BLaER1 treated with 17β-estradiol and CSF1 and Interleukin-3, amounts not matched to agents 10 nM and 100 nM (cell line): ENCODE measurements at regions not wholly inside any gene's neighbourhood (a gene's known extent, or its start where the extent isn't known, plus 50 kb on each side); places are given as distances from the start of the nearest gene placed in this dataset.

Experiments
- H3K27ac ChIP-seq, 11 experiments: shearing (Covaris generic); formaldehyde crosslinking; 2 replicates each; pipeline ENCODE4 v1.8.1; 2022
- H3K27me3 ChIP-seq, 11 experiments: shearing (Covaris generic); formaldehyde crosslinking; 2 replicates each; pipeline ENCODE4 v1.8.1; 2022
- H3K36me3 ChIP-seq, 11 experiments: shearing (Covaris generic); formaldehyde crosslinking; 2 replicates each; pipeline ENCODE4 v1.8.1; 2022
- H3K4me1 ChIP-seq, 10 experiments: shearing (Covaris generic); formaldehyde crosslinking; 2 replicates each; pipeline ENCODE4 v1.8.1; 2022
- H3K4me2 ChIP-seq, 11 experiments: shearing (Covaris generic); formaldehyde crosslinking; 2 replicates each; pipeline ENCODE4 v1.8.1; 2022
- H3K4me3 ChIP-seq, 10 experiments: shearing (Covaris generic); formaldehyde crosslinking; 2 replicates each; pipeline ENCODE4 v1.8.1; 2022
- H3K9ac ChIP-seq, 11 experiments: shearing (Covaris generic); formaldehyde crosslinking; 2 replicates each; pipeline ENCODE4 v1.8.1; 2022
- H3K9me3 ChIP-seq, 11 experiments: shearing (Covaris generic); formaldehyde crosslinking; replicated peaks in 1 of 11; 2 replicates each; pipeline ENCODE4 v1.8.1; 2022
- H4K20me1 ChIP-seq, 11 experiments: shearing (Covaris generic); formaldehyde crosslinking; 2 replicates each; pipeline ENCODE4 v1.8.1; 2022
- Cebpa-rat ChIP-seq, 11 experiments: shearing (Covaris generic); IDR thresholded peaks; 2 replicates each; pipeline ENCODE4 v1.8.1; 2022

DNA sequence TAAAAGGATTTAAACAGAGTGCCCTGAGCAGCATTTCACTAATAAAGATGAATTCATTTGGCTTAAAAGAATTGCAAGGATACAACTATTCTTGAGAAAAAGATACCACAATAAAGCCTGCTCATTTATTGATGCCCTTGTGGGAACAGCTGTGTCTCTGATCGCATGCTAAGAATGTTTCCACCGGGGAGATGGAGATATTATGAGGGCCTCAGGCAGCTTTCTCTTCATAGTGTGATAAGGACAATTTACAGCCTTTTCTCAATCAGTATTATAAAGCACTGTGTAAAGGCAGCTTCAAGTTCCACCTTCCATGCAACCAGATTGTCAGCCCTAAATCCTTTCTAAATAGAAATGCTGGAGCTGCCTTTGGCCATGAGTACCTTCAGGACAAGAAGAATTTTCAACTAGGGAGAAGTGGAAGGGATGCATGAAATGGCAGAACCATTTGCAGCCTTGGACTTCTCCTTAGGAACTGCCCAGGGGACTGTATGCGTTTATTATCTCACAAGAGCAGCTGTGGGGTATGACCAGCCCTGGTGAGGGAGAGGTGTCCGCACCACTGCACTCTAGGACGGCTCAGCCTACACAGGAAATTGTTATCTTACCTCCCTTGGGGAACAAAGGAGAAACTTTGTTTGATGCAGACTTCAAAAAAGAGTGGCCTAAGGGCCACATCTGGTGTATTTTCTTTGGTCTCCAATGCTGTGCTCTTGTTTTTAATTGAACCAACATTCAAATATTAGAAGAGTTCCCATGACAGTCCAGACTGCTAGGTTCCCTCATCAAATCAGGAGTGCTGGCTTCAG lies 116.9 kb upstream of the PCGF5 start:
- peaks cover 19 to 33% (median 23%) of the 10 kb centered on the region in 11 experiments for H3K9me3 ChIP-seq
- H3K27ac ChIP-seq = peak overlapping the region in 2 of 11 experiments; percentile 21 to 41; a peak in 2 of 22 replicates

GRCh38 chr10:91104193-91105041 lies 116.0 kb upstream of the PCGF5 start:
- no peaks in the 10 kb centered on the region for H3K27me3 ChIP-seq
- peak overlapping the region; percentile 0 to 85 (median 70); a peak in 21 of 22 replicates for H3K4me2 ChIP-seq
- no peaks in the 10 kb centered on the region for H3K36me3 ChIP-seq
- TF ChIP-seq Cebpa-rat (IDR thresholded peaks at IDR 0.05) = no peak
- H4K20me1 ChIP-seq = no peaks in the 10 kb centered on the region
- H3K9me3 ChIP-seq = peaks cover 11 to 25% (median 15%) of the 10 kb centered on the region in 11 experiments; a peak in 20 of 22 replicates
- peaks cover 8 to 34% (median 23%) of the 10 kb centered on the region in 10 experiments; a peak in 18 of 20 replicates for H3K4me1 ChIP-seq
- H3K27ac ChIP-seq = peak overlapping the region in 1 of 11 experiments; percentile 41; a peak in 2 of 22 replicates
- peak overlapping the region in 2 of 10 experiments; percentile 5 to 16; a peak in 2 of 20 replicates for H3K4me3 ChIP-seq
- H3K9ac ChIP-seq = no peak overlapping the region

More for the DNA sequence above, 116.9 kb upstream of the PCGF5 start:
- peak overlapping the region in 2 of 10 experiments; percentile 5 to 16; a peak in 2 of 20 replicates for H3K4me3 ChIP-seq
- H3K9ac ChIP-seq = no peak overlapping the region
- no peaks in the 10 kb centered on the region for H3K27me3 ChIP-seq
- no peak for TF ChIP-seq Cebpa-rat (IDR thresholded peaks at IDR 0.05)
- H3K4me2 ChIP-seq = peak overlapping the region; percentile 0 to 85 (median 70); a peak in 21 of 22 replicates
- H3K36me3 ChIP-seq = no peaks in the 10 kb centered on the region
- H3K4me1 ChIP-seq = peaks cover 8 to 34% (median 23%) of the 10 kb centered on the region in 10 experiments; a peak in 18 of 20 replicates
- no peaks in the 10 kb centered on the region for H4K20me1 ChIP-seq

DNA sequence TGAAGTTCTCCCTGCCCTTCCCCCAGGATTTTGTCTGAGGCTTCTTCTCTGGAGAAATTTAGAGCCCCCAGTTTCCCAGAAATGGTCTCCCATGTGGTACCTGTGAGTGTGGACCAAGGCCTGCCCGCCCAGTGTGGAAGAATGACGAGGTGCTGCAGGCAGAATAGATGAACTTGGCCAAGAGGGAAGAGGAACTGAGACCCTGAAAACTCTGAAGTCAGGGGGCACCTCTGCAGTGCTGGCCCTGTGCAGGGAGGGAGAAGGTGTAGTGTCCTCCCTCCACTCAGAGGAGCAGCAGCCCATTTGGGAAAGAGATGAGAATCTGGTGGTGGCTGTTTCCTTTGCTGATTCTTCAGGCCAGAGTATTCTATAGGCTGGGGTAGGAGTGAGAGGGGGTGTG lies 115.2 kb upstream of the PCGF5 start:
- H3K9ac ChIP-seq = no peak overlapping the region
- no peak for TF ChIP-seq Cebpa-rat (IDR thresholded peaks at IDR 0.05)
- H3K36me3 ChIP-seq = no peaks in the 10 kb centered on the region
- peaks cover 8 to 34% (median 23%) of the 10 kb centered on the region in 10 experiments; a peak in 18 of 20 replicates for H3K4me1 ChIP-seq
- H4K20me1 ChIP-seq = no peaks in the 10 kb centered on the region
- no peak overlapping the region for H3K27ac ChIP-seq
- peak overlapping the region in 2 of 11 experiments; percentile 74 to 85; a peak in 4 of 22 replicates for H3K4me2 ChIP-seq
- no peak overlapping the region for H3K4me3 ChIP-seq
- peaks cover 10 to 21% (median 14%) of the 10 kb centered on the region in 11 experiments; a peak in 19 of 22 replicates for H3K9me3 ChIP-seq
- no peaks in the 10 kb centered on the region for H3K27me3 ChIP-seq

- no peak overlapping the region for H3K4me2 ChIP-seq
- no peaks in the 10 kb centered on the region for H4K20me1 ChIP-seq
- H3K27ac ChIP-seq = no peak overlapping the region
- H3K4me1 ChIP-seq = peaks cover 8 to 15% (median 11%) of the 10 kb centered on the region in 10 experiments; a peak in 18 of 20 replicates
- H3K4me3 ChIP-seq = no peak overlapping the region
- peaks cover 10 to 21% (median 14%) of the 10 kb centered on the region in 11 experiments; a peak in 19 of 22 replicates for H3K9me3 ChIP-seq
- H3K9ac ChIP-seq = no peak overlapping the region
- H3K36me3 ChIP-seq = no peaks in the 10 kb centered on the region
- H3K27me3 ChIP-seq = no peaks in the 10 kb centered on the region
- TF ChIP-seq Cebpa-rat (IDR thresholded peaks at IDR 0.05) = no peak
Measured at GRCh38 chr10:91108820-91109219, 111.6 kb upstream of the PCGF5 start.

DNA sequence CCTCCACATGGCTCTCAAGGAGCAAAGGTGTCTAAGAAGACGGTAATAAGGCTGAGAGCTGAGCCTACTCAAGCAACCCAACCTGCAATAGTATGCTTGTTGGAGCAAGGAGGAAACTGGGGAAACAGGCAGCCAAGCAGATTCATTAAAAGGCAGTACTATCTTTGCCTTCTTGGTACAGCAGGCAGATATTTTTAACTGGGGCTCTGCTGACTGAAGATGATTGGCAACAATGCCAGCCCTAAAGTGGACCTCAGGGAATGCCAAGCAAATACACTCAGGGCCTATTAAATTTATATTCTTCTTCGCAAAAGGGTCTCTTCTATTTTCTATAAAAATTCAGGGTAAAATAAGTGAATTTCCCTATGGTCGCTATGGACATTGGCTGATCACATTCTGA lies 109.4 kb upstream of the PCGF5 start:
- Histone ChIP-seq H3K4me3 (no peak overlapping the region), H3K36me3 (no peaks in the 10 kb centered on the region), H3K27me3 (no peaks in the 10 kb centered on the region), H3K9me3 (peaks cover 10 to 19% (median 14%) of the 10 kb centered on the region in 11 experiments; a peak in 19 of 22 replicates), H3K9ac (no peak overlapping the region), H3K4me2 (no peak overlapping the region), H3K27ac (no peak overlapping the region), H3K4me1 (no peaks in the 10 kb centered on the region), H4K20me1 (no peaks in the 10 kb centered on the region)
- no peak for TF ChIP-seq Cebpa-rat (IDR thresholded peaks at IDR 0.05)

GRCh38 chr10:91115618-91116390 lies 104.7 kb upstream of the PCGF5 start:
- H3K4me3 ChIP-seq = no peak overlapping the region
- TF ChIP-seq Cebpa-rat (IDR thresholded peaks at IDR 0.05) = no peak
- no peaks in the 10 kb centered on the region for H3K4me1 ChIP-seq
- H3K27me3 ChIP-seq = no peaks in the 10 kb centered on the region
- no peak overlapping the region for H3K27ac ChIP-seq
- no peak overlapping the region for H3K9ac ChIP-seq
- H3K9me3 ChIP-seq = no peaks in the 10 kb centered on the region
- no peaks in the 10 kb centered on the region for H4K20me1 ChIP-seq
- H3K36me3 ChIP-seq = no peaks in the 10 kb centered on the region
- no peak overlapping the region for H3K4me2 ChIP-seq

DNA sequence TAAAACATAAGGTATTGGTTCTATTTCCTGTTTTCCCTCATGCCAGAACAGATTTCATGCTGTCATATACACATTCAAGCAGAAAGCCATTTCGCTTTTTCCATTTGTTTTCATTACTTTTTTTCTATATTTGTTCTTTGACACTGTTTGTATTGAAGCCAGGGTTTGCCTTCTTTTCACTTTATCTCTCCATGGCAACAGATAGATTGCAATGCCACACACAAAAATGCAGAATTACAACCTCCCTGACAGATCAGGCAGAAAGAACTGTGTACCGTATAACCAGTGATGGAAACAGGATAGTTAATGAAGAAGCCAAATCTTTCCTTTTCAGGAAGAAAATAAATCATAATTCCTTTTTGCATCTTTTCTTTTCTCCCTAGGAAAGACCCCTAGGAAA lies 103.0 kb upstream of the PCGF5 start:
- no peak overlapping the region for H3K4me2 ChIP-seq
- H3K36me3 ChIP-seq = no peaks in the 10 kb centered on the region
- H3K4me3 ChIP-seq = no peak overlapping the region
- no peaks in the 10 kb centered on the region for H3K4me1 ChIP-seq
- no peaks in the 10 kb centered on the region for H3K27me3 ChIP-seq
- no peaks in the 10 kb centered on the region for H4K20me1 ChIP-seq
- no peak overlapping the region for H3K27ac ChIP-seq
- no peak for TF ChIP-seq Cebpa-rat (IDR thresholded peaks at IDR 0.05)
- no peaks in the 10 kb centered on the region for H3K9me3 ChIP-seq
- no peak overlapping the region for H3K9ac ChIP-seq

- Histone ChIP-seq H3K27ac (no peak overlapping the region), H3K9me3 (no peaks in the 10 kb centered on the region), H3K4me2 (no peak overlapping the region), H3K9ac (no peak overlapping the region), H3K4me1 (no peaks in the 10 kb centered on the region), H3K36me3 (no peaks in the 10 kb centered on the region), H3K4me3 (no peak overlapping the region), H4K20me1 (no peaks in the 10 kb centered on the region), H3K27me3 (no peaks in the 10 kb centered on the region)
- TF ChIP-seq Cebpa-rat (IDR thresholded peaks at IDR 0.05) = no peak
Measured at GRCh38 chr10:91120348-91120747, 100.1 kb upstream of the PCGF5 start.
